ENCODE measurements at regions not wholly inside any gene's neighbourhood (a gene's known extent, or its start where the extent isn't known, plus 50 kb on each side); places are given as distances from the start of the nearest gene placed in this dataset.
"Not testable (repeated sequence)": the region's sequence is repeated elsewhere in the genome, so short reads cannot be mapped to it uniquely, and the experiment has no call there.

DNA sequence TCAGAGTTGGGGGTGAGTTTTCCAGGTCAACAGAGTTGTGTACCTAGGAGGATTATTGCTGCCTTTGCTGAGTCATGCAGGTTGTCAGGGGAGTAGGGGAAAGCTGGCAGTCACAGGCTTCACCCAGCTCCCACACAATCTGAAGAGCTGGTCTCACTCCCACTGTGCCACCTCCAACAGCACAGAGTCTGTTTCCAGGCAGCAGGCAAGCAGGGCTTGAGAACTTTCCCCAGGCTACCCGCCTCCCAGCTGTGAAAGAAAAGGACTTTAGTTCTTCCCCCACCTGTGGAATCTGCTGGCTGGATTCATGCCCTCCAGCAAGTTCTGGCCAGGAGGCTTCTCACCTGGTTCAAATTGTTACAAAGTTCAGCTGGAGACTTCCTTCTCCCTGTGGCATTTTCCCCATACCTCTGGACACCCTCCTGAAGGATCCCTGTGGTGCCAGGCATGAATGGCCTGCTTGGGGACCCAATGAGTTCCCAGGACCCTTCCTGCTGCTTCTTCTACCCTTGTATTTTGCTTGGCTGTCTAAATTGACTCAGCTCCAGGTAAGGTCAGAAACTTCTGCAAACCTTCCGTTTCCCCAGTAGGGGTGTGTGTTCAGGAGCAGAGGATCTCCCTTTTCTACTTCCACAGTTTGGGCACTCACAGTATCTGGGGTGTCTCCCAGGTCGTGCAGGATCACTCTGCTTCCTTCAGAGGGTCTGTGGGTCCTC is 378.1 kb upstream of the MAN1A1 start:
- TF ChIP-seq, protein P1, sequence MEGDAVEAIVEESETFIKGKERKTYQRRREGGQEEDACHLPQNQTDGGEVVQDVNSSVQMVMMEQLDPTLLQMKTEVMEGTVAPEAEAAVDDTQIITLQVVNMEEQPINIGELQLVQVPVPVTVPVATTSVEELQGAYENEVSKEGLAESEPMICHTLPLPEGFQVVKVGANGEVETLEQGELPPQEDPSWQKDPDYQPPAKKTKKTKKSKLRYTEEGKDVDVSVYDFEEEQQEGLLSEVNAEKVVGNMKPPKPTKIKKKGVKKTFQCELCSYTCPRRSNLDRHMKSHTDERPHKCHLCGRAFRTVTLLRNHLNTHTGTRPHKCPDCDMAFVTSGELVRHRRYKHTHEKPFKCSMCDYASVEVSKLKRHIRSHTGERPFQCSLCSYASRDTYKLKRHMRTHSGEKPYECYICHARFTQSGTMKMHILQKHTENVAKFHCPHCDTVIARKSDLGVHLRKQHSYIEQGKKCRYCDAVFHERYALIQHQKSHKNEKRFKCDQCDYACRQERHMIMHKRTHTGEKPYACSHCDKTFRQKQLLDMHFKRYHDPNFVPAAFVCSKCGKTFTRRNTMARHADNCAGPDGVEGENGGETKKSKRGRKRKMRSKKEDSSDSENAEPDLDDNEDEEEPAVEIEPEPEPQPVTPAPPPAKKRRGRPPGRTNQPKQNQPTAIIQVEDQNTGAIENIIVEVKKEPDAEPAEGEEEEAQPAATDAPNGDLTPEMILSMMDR (IDR thresholded peaks at IDR 0.05) = no peak
- Histone ChIP-seq H3K4me3 (no peak overlapping the region), H3K27ac (no peak overlapping the region)
- DNase-seq (ENCODE audit: low spot score) = no peak

DNA sequence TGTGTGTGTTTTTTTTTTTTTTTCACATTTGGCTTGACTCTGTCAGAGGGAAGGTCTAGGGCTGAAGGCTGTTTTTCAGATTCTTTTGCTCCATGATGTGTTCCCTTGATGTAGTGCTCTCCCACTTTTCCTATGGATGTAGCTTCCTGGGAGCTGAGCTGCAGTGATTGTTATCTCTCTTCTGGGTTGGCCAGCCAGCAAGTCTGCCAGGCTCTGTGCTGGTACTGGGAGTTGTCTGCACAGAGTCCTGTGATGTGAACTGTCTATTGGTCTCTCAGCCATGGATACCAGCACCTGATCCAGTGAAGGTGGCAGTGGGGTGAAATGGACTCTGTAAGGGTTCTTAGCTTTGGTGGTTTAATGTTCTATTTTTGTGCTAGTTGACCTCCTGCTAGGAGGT is 377.4 kb upstream of the MAN1A1 start:
- not testable (repeated sequence) for DNase-seq (ENCODE audit: low spot score); H3K27ac ChIP-seq; H3K4me3 ChIP-seq

DNA sequence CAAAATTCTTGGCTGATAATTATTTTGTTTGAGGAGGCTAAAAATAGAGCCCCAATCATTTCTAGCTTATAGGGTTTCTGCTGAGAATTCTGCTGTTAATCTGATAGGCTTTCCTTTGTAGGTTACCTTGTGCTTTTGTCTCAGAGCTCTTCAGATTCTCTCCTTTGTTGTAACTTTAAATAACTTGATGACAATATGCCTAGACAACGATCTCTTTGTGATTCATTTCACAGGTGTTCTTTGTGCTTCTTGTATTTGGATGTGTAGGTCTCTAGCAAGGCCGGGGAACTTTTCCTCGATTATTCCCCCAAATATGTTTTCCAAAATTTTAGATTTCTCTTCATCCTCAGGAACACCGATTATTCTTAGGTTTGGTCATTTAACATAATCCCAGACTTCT is 376.5 kb upstream of the MAN1A1 start:
- no peak overlapping the region for H3K27ac ChIP-seq

DNA sequence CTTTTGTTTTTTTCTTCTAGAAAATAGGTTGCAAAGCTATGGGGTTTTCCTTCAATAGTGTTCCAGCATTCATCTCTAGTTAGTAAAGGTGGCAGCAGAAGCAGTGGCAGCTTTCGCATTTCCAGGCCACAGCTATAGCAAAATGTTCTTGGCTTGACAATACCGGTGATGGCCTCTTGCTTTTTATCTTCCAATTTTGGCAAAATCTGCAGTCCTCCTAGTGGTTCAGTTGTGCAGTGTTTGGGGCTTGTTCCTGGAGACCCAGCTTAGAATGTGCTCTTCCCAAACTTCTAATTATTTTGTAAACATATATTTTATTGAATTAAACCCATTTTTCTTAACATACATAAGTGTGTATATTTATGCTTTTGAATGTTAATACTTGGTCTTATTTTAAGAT is 370.6 kb upstream of the MAN1A1 start:
- Histone ChIP-seq H3K27ac (no peak overlapping the region), H3K4me3 (no peak overlapping the region)
- TF ChIP-seq, protein P1 (IDR thresholded peaks at IDR 0.05) = no peak
- no peak for DNase-seq (ENCODE audit: low spot score)

More for the DNA sequence above, 376.5 kb upstream of the MAN1A1 start:
- DNase-seq (ENCODE audit: low spot score) = no peak
- TF ChIP-seq, protein P1 (IDR thresholded peaks at IDR 0.05) = no peak
- H3K4me3 ChIP-seq = no peak overlapping the region

DNA sequence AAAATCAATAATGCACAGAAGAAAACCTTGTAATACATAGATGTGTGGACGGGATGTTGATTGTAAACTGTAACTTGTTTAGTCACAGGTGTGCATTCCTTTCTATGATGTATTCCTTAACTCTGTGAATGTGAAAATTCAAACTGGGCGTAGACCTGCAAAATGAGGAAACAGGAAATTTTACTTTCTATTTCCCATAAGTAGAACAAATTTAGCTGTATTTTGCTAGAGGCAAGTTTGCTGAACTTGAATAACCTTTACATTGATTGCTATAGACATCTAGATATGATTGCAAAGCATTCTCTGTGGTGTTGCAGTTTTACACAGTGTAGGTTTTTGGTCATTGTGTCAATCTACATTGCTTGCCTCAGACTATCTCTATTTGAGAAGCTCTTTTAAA is 368.4 kb upstream of the MAN1A1 start:
- no peak for DNase-seq (ENCODE audit: low spot score)
- Histone ChIP-seq H3K4me3 (no peak overlapping the region), H3K27ac (no peak overlapping the region)
- TF ChIP-seq, protein P1 (IDR thresholded peaks at IDR 0.05) = no peak

DNA sequence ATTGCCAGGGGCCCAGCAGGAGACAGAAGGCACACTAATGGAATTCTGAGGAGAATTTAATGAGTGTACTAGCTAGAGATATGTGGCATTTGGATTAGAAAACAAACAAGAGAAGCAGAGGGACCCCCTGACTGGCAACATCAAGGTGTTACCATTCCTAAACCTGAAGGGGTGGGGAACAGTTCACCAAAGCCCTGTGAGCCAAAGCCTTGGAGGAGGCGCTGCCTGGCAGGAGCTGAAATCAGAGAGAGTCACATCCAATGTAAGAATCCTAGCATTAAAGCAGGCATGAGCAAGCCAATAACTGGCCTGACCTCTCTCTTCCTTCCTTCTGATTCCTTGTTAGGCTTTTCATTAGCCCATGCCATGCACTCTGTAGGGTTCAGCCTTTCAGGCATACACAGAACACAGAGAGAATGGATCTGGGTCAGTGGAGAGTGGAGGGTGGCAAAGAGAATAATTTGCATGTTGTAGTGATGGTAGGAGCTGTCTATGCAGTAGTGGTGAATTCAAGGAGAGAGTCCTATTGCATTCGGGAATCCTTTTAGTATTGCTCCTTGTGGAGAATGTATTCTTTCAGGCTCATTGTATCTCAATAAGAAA is 367.2 kb upstream of the MAN1A1 start:
- TF ChIP-seq, protein P1 (IDR thresholded peaks at IDR 0.05) = no peak
- Histone ChIP-seq H3K4me3 (no peak overlapping the region), H3K27ac (no peak overlapping the region)
- DNase-seq (ENCODE audit: low spot score) = no peak

DNA sequence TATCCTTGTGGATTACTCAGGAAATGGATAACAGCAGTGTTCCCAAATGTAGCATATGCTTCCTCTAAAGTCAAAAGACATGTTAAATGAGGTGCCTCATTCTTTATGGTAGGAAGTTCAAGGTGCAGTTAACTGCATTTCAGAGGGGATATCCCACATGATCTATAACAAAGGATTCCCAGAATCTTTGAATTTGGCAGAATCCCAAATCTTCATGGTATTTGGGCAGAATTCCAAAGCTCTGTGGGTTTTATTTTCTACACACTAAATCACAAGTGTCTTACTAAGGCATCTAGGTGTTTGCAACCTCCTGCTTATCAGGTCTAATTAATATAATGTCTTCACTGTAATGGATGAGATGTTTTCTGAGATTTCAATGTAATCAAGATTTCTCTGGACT is 364.3 kb upstream of the MAN1A1 start:
- Histone ChIP-seq H3K4me3 (no peak overlapping the region), H3K27ac (no peak overlapping the region)
- no peak for DNase-seq (ENCODE audit: low spot score)
- TF ChIP-seq, protein P1 (IDR thresholded peaks at IDR 0.05) = no peak
